GM21717 (cell line): ENCODE measurements at regions not wholly inside any gene's neighbourhood (a gene's known extent, or its start where the extent isn't known, plus 50 kb on each side); places are given as distances from the start of the nearest gene placed in this dataset.
A peak's percentile ranks its signal among the peaks of the same experiment; 100 is the strongest.
"Not testable (repeated sequence)": the region's sequence is repeated elsewhere in the genome, so short reads cannot be mapped to it uniquely, and the experiment has no call there.

Experiments used
- ATAC-seq: cut with Tn5 transposase; IDR thresholded peaks from one replicate; pipeline ENCODE4 v1.9.1; 2021; ENCODE audit warnings: mild to moderate bottlenecking, moderate library complexity; ENCODE audit not compliant: unreplicated experiment

GRCh38 chr5:87034557-87034956 lies 233.1 kb upstream of the RASA1 start:
- no peak for ATAC-seq

DNA sequence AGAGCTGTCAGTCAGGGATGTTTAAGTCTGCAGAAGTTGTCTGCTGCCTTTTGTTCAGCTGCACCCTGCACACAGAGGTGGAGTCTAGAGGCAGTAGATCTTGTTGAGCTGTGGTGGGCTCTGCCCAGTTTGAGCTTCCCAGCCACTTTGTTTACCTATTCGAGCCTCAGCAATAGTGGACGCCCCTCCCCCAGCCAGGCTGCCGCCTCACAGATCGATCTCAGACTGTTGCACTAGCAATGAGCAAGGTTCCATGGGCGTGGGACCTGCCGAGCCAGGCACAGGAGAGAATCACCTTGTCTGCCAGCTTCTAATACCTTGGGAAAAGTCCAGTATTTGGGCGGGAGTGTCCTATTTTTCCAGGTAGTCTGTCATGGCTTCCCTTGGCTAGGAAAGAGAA lies 225.1 kb upstream of the RASA1 start:
- no peak for ATAC-seq

- ATAC-seq: no peak
Measured at GRCh38 chr5:87048156-87048555, 219.5 kb upstream of the RASA1 start.

- not testable (repeated sequence) for ATAC-seq
Measured at GRCh38 chr5:87049012-87049411, 218.7 kb upstream of the RASA1 start.

DNA sequence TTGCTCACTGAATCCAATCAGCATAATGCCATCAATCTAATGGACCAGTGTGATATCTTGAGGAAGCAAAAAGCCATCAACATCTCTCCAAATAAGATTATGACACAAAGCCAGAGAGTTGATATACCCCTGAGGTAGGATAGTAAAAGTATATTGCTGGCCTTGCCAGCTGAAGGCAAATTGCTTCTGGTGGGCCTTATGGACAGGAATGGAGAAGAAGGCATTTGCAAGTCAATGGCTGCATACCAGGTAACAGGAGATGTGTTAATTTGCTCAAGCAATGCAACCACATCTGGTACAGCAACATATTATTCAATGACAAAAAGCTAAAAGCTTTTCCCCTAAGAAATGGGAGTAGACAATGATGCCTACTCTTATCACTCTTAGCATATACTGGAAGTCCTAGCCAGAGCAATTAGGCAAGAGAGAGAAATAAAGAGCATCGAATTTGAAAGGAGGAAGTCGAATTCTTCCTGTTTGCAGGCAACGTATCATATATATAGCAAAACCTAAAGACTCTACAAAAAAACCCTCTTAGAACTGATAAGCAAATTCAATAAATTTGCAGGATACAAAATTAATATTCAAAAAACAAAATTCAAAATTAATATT lies 216.1 kb upstream of the RASA1 start:
- no peak for ATAC-seq

- ATAC-seq: no peak
Measured at GRCh38 chr5:87053146-87053545, 214.5 kb upstream of the RASA1 start.

DNA sequence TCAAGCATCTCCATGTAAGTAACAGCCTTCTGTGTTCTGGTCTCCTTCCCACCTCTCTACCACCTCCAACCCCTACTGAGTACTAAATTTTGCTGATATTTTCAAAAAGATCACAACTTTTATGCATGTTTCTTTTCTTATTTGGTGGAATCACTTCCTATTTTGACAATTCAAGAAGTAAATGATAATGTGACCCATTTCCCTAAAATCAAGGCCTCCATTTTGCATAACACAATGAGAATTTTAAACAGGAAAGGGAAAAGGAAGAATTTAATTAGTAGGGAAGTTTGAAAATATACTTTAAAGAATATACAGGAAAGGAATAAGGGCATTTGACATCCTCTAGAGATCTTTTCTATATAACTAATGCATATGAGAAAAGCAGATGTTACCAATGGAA lies 212.9 kb upstream of the RASA1 start:
- ATAC-seq: no peak

- no peak for ATAC-seq
Measured at GRCh38 chr5:87061046-87061445, 206.6 kb upstream of the RASA1 start.

- no peak for ATAC-seq
Measured at GRCh38 chr5:87069311-87069710, 198.4 kb upstream of the RASA1 start.

DNA sequence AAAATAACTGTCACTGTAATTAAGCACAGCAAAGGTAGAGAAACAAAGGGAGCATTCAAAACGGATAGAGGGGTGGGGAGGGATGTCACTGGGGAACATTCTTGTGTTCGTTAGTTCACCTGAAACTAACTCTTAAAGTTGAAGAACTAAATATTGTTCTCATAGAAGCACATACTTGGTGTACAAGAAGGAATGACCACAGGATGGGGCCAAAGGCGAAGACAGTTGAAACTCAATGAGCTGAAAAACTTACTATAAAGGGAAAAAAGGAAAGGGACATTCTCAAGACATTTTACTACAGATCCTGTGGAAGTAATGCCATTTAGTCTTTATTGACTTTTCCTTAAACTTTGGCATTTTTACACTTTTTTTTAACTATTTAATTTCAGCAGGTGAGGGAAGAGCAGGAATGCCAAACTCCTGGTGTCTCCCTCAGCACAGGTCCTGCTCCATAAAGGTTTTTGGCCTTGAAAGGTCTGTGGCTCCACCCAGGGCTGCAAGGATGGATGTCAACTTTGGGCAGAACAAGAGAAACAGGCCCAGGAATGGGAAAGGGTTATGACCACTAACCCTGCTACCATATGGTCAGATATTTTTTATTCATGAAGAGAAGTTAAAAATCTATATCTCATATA lies 197.6 kb upstream of the RASA1 start:
- no peak for ATAC-seq

DNA sequence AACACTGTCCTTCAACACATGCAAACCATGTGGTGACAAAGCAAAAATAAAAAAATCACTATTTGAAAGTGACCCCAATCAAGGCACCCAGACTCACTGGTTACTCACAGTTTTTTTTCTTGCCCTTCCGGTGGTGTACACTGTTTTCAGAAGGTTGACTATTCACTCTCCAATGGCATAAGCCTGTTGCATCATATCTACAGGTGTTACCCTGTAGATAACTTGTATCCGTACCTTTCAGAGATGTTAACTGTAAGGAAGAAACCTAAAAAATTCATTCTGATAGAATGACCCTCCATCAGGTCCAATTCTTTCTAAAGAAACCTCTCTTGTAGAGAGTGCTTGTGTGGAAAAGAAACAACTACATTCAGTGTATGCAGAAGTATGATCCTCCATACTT lies 193.6 kb upstream of the RASA1 start:
- ATAC-seq: no peak

GRCh38 chr5:87074934-87075541 lies 192.6 kb upstream of the RASA1 start:
- peak; percentile 95 for ATAC-seq

DNA sequence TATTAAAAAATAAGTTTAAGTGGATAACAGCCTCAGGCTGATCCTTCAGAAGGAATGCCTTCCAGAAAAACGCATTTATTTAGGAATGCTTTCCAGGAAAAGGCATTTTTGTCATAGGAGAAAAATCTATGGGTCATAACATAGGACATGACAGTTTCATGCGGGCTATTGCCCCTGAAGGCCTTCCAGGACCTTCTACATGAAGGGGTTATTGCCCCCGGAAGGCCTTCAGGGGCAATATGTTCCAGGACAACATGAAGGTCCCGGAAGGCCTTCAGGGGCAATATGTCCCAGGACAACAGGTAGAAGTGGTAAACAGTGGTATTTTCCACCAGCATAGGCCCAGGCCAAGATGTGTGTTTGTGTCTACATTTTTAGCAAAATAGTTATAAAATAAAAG lies 191.3 kb upstream of the RASA1 start:
- ATAC-seq: no peak

DNA sequence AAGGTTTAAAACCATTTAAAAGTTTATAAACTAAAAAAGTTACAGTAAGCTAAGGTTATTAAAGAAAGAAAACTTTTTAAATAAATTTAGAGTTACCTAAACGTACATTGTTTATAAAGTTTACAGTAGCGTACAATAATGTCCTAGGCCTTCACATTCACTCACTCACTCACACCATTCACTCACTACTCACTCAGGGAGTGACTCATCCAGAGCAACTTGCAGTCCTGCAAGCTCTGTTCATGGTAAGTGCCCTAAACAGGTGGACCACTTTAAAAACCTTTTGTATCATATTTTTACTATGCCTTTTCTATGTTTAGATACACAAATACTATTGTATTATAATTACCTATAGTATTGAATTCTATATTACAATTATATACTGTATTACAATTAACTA lies 190.8 kb upstream of the RASA1 start:
- no peak for ATAC-seq

GRCh38 chr5:87079219-87079618 lies 188.5 kb upstream of the RASA1 start:
- no peak for ATAC-seq

- peak; percentile 9 for ATAC-seq
Measured at GRCh38 chr5:87081016-87081415, 186.7 kb upstream of the RASA1 start.

DNA sequence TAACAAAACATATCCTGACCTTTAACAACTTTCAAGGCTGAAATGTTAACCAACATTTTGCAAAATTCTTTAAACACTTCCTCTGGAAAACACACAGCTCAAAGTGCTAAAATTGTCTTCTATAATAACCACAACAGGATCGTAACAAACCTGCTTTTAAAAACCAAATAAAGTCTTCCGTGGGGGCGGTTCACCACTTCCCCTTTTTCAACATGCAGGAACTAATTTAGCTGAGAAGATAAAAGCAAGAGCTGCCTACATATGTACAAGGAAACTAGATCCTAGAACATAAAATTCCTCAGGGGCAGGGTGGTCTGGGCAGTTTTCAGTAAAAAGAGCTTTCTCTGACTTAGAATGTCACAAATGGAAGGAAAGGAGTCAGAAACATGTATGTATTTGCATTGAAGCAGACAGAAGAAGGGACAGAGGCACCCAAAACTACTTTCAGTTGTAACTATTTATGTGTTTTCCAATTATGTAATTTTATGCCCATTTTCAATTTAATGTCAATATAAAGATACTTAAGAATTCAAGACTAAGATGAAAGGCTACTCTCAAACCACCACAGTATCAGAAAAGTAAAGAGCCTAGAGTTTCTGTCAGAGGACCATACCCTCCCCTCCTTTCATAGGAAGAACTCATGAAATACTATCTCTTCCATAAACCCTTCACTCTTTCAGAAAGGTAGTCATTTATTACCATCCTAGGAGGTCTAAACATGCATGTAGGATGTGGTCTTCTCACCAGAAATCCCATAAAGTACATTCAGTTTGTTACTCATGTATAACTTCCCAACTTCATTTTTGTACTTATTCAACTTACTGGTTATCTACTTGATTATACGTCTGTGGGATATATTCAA lies 185.9 kb upstream of the RASA1 start:
- peak; percentile 94 for ATAC-seq

GRCh38 chr5:87094347-87094746 lies 173.3 kb upstream of the RASA1 start:
- ATAC-seq: no peak

DNA sequence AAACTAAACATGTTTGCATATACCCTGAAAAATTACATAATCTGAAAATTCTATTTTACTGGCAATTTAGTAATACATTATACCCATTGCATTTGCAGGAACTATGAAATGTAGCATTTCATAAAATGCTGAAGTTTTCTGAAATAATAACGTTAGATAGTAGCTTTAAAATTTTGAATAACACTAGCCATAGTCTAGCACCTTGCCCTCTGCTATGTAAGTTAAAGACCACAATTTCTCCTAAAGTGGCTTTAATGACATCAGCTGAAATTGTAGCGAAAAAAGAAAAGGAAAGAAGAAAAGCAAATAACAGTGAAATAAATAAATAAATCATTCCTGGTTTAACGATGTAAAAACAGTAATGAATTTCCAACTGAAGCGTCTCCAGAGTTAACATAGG lies 172.8 kb upstream of the RASA1 start:
- ATAC-seq: no peak

GRCh38 chr5:87095787-87096186 lies 171.9 kb upstream of the RASA1 start:
- no peak for ATAC-seq

GRCh38 chr5:87097664-87098063 lies 170.0 kb upstream of the RASA1 start:
- no peak for ATAC-seq
